Gastrocnemius medialis (tissue), 4 donors: ENCODE measurements at regions not wholly inside any gene's neighbourhood (a gene's known extent, or its start where the extent isn't known, plus 50 kb on each side); places are given as distances from the start of the nearest gene placed in this dataset.
A peak's percentile ranks its signal among the peaks of the same experiment; 100 is the strongest.

Experiments used
- ATAC-seq, 2 donors: fragments of 150-250 bp; one replicate each; pipeline ENCODE4 v1.9.1; 2016
- DNase-seq, 2 donors: peaks; one replicate each; pipeline ENCODE4 v3.0.0-alpha.2; 2019
- H3K27ac ChIP-seq, 4 donors: fragments of 200-600 bp; sonication (generic); 1 replicate in 1 of 4; 2 replicates in 3 of 4; pipeline ENCODE4 v1.5.1; 2016 to 2018; ENCODE audit warnings: mild to moderate bottlenecking in 2 of 4, moderate library complexity in 1 of 4
- H3K27me3 ChIP-seq, 3 donors: fragments of 200-600 bp; sonication (generic) in 2 of 3; 1 replicate in 1 of 3; 2 replicates in 2 of 3; pipeline versions ENCODE4 v1.5.1 to v1.6.0; 2016 to 2019; ENCODE audit warnings: mild to moderate bottlenecking in 1 of 3, moderate library complexity in 1 of 3
- H3K36me3 ChIP-seq, 2 donors: fragments of 200-600 bp; sonication (generic) in 1 of 2; one replicate each; pipeline ENCODE4 v1.5.1; 2017 to 2018
- H3K4me1 ChIP-seq, 2 donors: fragments of 200-600 bp; sonication (generic) in 1 of 2; one replicate each; pipeline ENCODE4 v1.5.1; 2016 to 2017; ENCODE audit warnings: mild to moderate bottlenecking in 2 of 2
- H3K4me3 ChIP-seq, 4 donors: fragments of 200-600 bp; sonication (generic) in 3 of 4; 1 replicate in 1 of 4; 2 replicates in 3 of 4; pipeline ENCODE4 v1.5.1; 2016 to 2019; ENCODE audit warnings: mild to moderate bottlenecking in 2 of 4
- H3K9me3 ChIP-seq, 3 donors: fragments of 200-600 bp; sonication (generic) in 2 of 3; 1 replicate in 1 of 3; 2 replicates in 2 of 3; pipeline ENCODE4 v1.5.1; 2016 to 2019
- CTCF ChIP-seq, 5 experiments: fragments of 450-650 bp in 3 of 5; fragments of 200-600 bp in 2 of 5; sonication (generic) in 2 of 5; IDR thresholded peaks in 4 of 5; conservative IDR thresholded peaks in 1 of 5; 1 replicate in 4 of 5; 2 replicates in 1 of 5; pipeline ENCODE4 v1.5.1; 2016 to 2019; ENCODE audit warnings: antibody characterized with exemption in 5 of 5, mild to moderate bottlenecking in 3 of 5, moderate library complexity in 3 of 5
- POLR2A ChIP-seq, 2 donors: fragments of 450-650 bp; IDR thresholded peaks; one replicate each; pipeline ENCODE4 v1.6.1; 2017; ENCODE audit warnings: antibody characterized with exemption in 2 of 2, mild to moderate bottlenecking in 2 of 2, moderate library complexity in 2 of 2
- in situ Hi-C, 4 donors: fragments of 200-750 bp; cut with MboI; loops; one replicate each; pipeline versions ENCODE4 v1.15.0 to v1.8.0; 2017; ENCODE audit warnings: low sequenced_read_pairs in 4 of 4
- intact Hi-C: fragments of 100-400 bp; cut with DNase I; formaldehyde crosslinking; loops from one replicate; pipeline ENCODE4 v1.15.1; 2023; ENCODE audit warnings: low total_unique reads

- DNase-seq (no peak), ATAC-seq (no peak)
- Histone ChIP-seq H3K4me1 (peaks cover 44 to 50% of the 10 kb centered on the region in 2 donors), H3K27ac (peak overlapping the region in 1 of 4 donors; percentile 18), H3K4me3 (no peak overlapping the region), H3K27me3 (no peaks in the 10 kb centered on the region), H3K9me3 (no peaks in the 10 kb centered on the region), H3K36me3 (no peaks in the 10 kb centered on the region)
- in situ Hi-C loops (no loop called here), intact Hi-C loops (loop anchor here (5.0 kb wide), 3 partner anchors 69 to 231 kb away; no protein-coding TSS in a partner anchor)
- TF ChIP-seq CTCF (IDR thresholded peaks at IDR 0.05 in 4 of 5, conservative IDR thresholded peaks at IDR 0.05 in 1 of 5), result no peak
- TF ChIP-seq POLR2A (IDR thresholded peaks at IDR 0.05), result no peak
These were observed 93.4 kb upstream of the NAA20 start for GRCh38 chr20:19923762-19924161.

DNA sequence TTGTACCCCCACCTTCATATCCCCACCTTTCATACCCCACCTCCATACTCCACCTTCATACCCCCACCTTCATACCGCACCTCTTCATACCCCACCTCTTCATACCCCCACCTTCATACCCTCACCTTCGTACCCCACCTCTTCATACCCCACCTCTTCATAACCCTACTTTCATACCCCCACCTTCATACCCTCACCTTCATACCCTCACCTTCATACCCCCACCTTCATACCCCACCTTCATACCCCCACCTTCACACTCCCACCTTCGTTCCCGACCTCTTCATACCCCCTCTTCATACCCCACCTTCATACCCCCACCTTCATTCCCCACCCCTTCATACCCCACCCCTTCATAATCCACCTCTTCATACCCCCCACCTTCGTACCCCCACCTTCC lies 92.9 kb upstream of the NAA20 start:
- ATAC-seq, result no peak
- DNase-seq, result no peak
- TF ChIP-seq POLR2A (IDR thresholded peaks at IDR 0.05), result no peak
- no peak for TF ChIP-seq CTCF (IDR thresholded peaks at IDR 0.05 in 4 of 5, conservative IDR thresholded peaks at IDR 0.05 in 1 of 5)
- Histone ChIP-seq H3K27me3 (no peaks in the 10 kb centered on the region), H3K4me3 (no peak overlapping the region), H3K27ac (no peak overlapping the region), H3K9me3 (no peaks in the 10 kb centered on the region), H3K36me3 (no peaks in the 10 kb centered on the region), H3K4me1 (peaks cover 44 to 50% of the 10 kb centered on the region in 2 donors)
- intact Hi-C loops, result loop anchor here (5.0 kb wide), 3 partner anchors 68 to 232 kb away; no protein-coding TSS in a partner anchor
- in situ Hi-C loops, result no loop called here

GRCh38 chr20:19926591-19926990 lies 90.6 kb upstream of the NAA20 start:
- intact Hi-C loops (no loop called here), in situ Hi-C loops (no loop called here)
- ATAC-seq (no peak), DNase-seq (no peak)
- Histone ChIP-seq H3K27me3 (no peaks in the 10 kb centered on the region), H3K27ac (peak overlapping the region in 1 of 4 donors; percentile 18), H3K9me3 (no peaks in the 10 kb centered on the region), H3K36me3 (no peaks in the 10 kb centered on the region), H3K4me1 (peaks cover 30 to 39% of the 10 kb centered on the region in 2 donors), H3K4me3 (no peak overlapping the region)
- TF ChIP-seq POLR2A (IDR thresholded peaks at IDR 0.05) (no peak), CTCF (IDR thresholded peaks at IDR 0.05 in 4 of 5, conservative IDR thresholded peaks at IDR 0.05 in 1 of 5) (no peak)

- intact Hi-C loops (no loop called here), in situ Hi-C loops (no loop called here)
- Histone ChIP-seq H3K27ac (peak overlapping the region in 1 of 4 donors; percentile 6), H3K4me1 (peaks cover 26 to 44% of the 10 kb centered on the region in 2 donors), H3K9me3 (no peaks in the 10 kb centered on the region), H3K4me3 (no peak overlapping the region), H3K36me3 (no peaks in the 10 kb centered on the region), H3K27me3 (no peaks in the 10 kb centered on the region)
- TF ChIP-seq CTCF (IDR thresholded peaks at IDR 0.05 in 4 of 5, conservative IDR thresholded peaks at IDR 0.05 in 1 of 5), result no peak
- TF ChIP-seq POLR2A (IDR thresholded peaks at IDR 0.05), result no peak
- DNase-seq, result no peak
- no peak for ATAC-seq
These were observed 88.7 kb upstream of the NAA20 start for GRCh38 chr20:19928328-19929011.

- ATAC-seq, result no peak
- Histone ChIP-seq H3K27me3 (no peaks in the 10 kb centered on the region), H3K27ac (no peak overlapping the region), H3K4me3 (no peak overlapping the region), H3K9me3 (no peaks in the 10 kb centered on the region), H3K36me3 (no peaks in the 10 kb centered on the region), H3K4me1 (peaks cover 26 to 49% of the 10 kb centered on the region in 2 donors)
- intact Hi-C loops, result no loop called here
- DNase-seq, result no peak
- TF ChIP-seq POLR2A (IDR thresholded peaks at IDR 0.05), result no peak
- no peak for TF ChIP-seq CTCF (IDR thresholded peaks at IDR 0.05 in 4 of 5, conservative IDR thresholded peaks at IDR 0.05 in 1 of 5)
- in situ Hi-C loops, result no loop called here
These were observed 88.2 kb upstream of the NAA20 start for GRCh38 chr20:19929012-19929360.
